Choroid plexus epithelial cell (primary cell): ENCODE measurements at regions not wholly inside any gene's neighbourhood (a gene's known extent, or its start where the extent isn't known, plus 50 kb on each side); places are given as distances from the start of the nearest gene placed in this dataset.
"Not testable (repeated sequence)": the region's sequence is repeated elsewhere in the genome, so short reads cannot be mapped to it uniquely, and the experiment has no call there.

Experiments used
- DNase-seq: peaks from one replicate; pipeline ENCODE4 v3.0.0-alpha.2; 2010; ENCODE audit warnings: low read depth
- H3K4me3 ChIP-seq: 2 replicates; pipeline ENCODE4 v1.5.1; 2011; ENCODE audit warnings: low read depth, mild to moderate bottlenecking, control low read depth, low read length, moderate library complexity
- CTCF ChIP-seq: conservative IDR thresholded peaks from 2 replicates; pipeline ENCODE4 v1.5.1; 2011; ENCODE audit warnings: low read depth, mild to moderate bottlenecking, control low read depth, inconsistent platforms, low read length, moderate library complexity

GRCh38 chr12:90211017-90211416 is 502.4 kb upstream of the ATP2B1 start:
- TF ChIP-seq CTCF, result no peak
- no peak overlapping the region for H3K4me3 ChIP-seq
- DNase-seq, result peak; percentile 72

GRCh38 chr12:90209029-90209428 is 500.4 kb upstream of the ATP2B1 start:
- no peak overlapping the region for H3K4me3 ChIP-seq
- no peak for DNase-seq
- no peak for TF ChIP-seq CTCF

GRCh38 chr12:90208379-90208778 is 499.7 kb upstream of the ATP2B1 start:
- not testable (repeated sequence) for DNase-seq

GRCh38 chr12:90207799-90208198 is 499.2 kb upstream of the ATP2B1 start:
- no peak overlapping the region for H3K4me3 ChIP-seq
- TF ChIP-seq CTCF, result no peak
- no peak for DNase-seq

More at GRCh38 chr12:90208379-90208778, 499.7 kb upstream of the ATP2B1 start:
- H3K4me3 ChIP-seq, result not testable (repeated sequence)

- no peak for TF ChIP-seq CTCF
- DNase-seq, result no peak
- no peak overlapping the region for H3K4me3 ChIP-seq
These were observed 496.5 kb upstream of the ATP2B1 start for GRCh38 chr12:90205165-90205564.

- no peak for DNase-seq
- no peak for TF ChIP-seq CTCF
- no peak overlapping the region for H3K4me3 ChIP-seq
These were observed 494.9 kb upstream of the ATP2B1 start for GRCh38 chr12:90203556-90203955.

- peak; percentile 15 for DNase-seq
- no peak overlapping the region for H3K4me3 ChIP-seq
- TF ChIP-seq CTCF, result no peak
These were observed 490.4 kb upstream of the ATP2B1 start for GRCh38 chr12:90199006-90199405.

GRCh38 chr12:90193500-90193899 is 484.9 kb upstream of the ATP2B1 start:
- TF ChIP-seq CTCF, result no peak
- DNase-seq, result no peak
- H3K4me3 ChIP-seq, result no peak overlapping the region
